ENCODE measurements at regions not wholly inside any gene's neighbourhood (a gene's known extent, or its start where the extent isn't known, plus 50 kb on each side); places are given as distances from the start of the nearest gene placed in this dataset.

DNA sequence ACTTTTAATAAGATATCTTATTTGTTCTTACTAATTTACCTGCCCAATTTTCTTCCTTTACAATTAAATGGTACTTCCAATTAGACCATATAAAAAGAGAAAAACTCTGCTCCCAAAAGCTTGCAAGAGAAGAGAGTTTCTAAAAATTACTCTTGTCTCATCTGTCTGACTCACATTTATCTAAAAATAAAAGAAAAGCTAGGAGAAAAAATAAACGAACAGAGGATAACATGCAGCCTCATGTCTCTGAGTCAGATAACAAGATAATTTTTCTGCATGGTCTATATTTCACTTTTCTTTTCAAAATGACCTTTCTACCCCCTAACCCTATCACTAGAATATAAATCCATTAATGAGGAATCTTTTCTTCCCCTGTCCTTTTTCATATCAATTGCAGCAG, 127.2 kb upstream of the TCF21 start:
- no peak for TF ChIP-seq SMARCA5 (IDR thresholded peaks at IDR 0.05)
- no peak for TF ChIP-seq YBX1 (IDR thresholded peaks at IDR 0.05)
- no peak for TF ChIP-seq RUNX3 (IDR thresholded peaks at IDR 0.05; ENCODE audit: low read length)
- TF ChIP-seq ZBED1 (IDR thresholded peaks at IDR 0.05; ENCODE audit: borderline replicate concordance): no peak
- no peak for TF ChIP-seq BRCA1 (IDR thresholded peaks at IDR 0.05; ENCODE audit: low read depth, low read length)
- ChIA-PET POLR2A (no interaction called here), RAD21 (ENCODE audit: unreplicated experiment) (no interaction called here), SMC1A (ENCODE audit: uncharacterized antibody, unreplicated experiment) (interaction anchor here (0.7 to 0.8 kb wide), 2 partner anchors 11 to 23 kb away, joined by 3 to 4 read pairs; no protein-coding TSS in a partner anchor), CTCF (interaction anchor here (0.9 to 1.1 kb wide), 2 partner anchors 77 to 154 kb away, joined by 3 read pairs; no protein-coding TSS in a partner anchor)
- Histone ChIP-seq H3K9me3 (replicated peaks; ENCODE audit: control insufficient read depth, insufficient read depth, low read length) (no peaks in the 10 kb centered on the region), H3K4me3 (no peak overlapping the region), H3K27ac (ENCODE audit: control insufficient read depth, insufficient read depth) (no peak overlapping the region), H3K4me1 (ENCODE audit: control insufficient read depth, insufficient read depth, low read length) (no peaks in the 10 kb centered on the region), H3K4me2 (ENCODE audit: control insufficient read depth, insufficient read depth) (no peak overlapping the region), H2AFZ (ENCODE audit: control insufficient read depth, low read depth, low read length) (no peak overlapping the region), H3K27me3 (replicated peaks in 1 of 2; ENCODE audit: control insufficient read depth in 2 of 2, insufficient read depth in 2 of 2, low read length in 1 of 2) (no peaks in the 10 kb centered on the region), H3K36me3 (ENCODE audit: control insufficient read depth in 2 of 2, insufficient read depth in 2 of 2, low read length in 1 of 2) (no peaks in the 10 kb centered on the region), H3K9ac (ENCODE audit: control insufficient read depth, insufficient read depth, low read length) (no peak overlapping the region), H3K79me2 (ENCODE audit: control insufficient read depth, insufficient read depth, low read length) (no peaks in the 10 kb centered on the region), H4K20me1 (ENCODE audit: control insufficient read depth, insufficient read depth) (no peaks in the 10 kb centered on the region)
- BruUV-seq (replicated peaks): no TSS peak
- FAIRE-seq: no peak
- no peak for DNase-seq (ENCODE audit: low read depth, low spot score)
- in situ Hi-C loops (cut with MboI): no loop called here
- intact Hi-C loops (cut with micrococcal nuclease; ENCODE audit: unreplicated experiment): no loop called here
- WGBS (ENCODE audit: insufficient coverage, insufficient replicate concordance, low lambda C conversion rate, missing lambda C conversion rate): 0% methylated on average over 1 of the region's 1 CpG
- no peak for ATAC-seq

DNA sequence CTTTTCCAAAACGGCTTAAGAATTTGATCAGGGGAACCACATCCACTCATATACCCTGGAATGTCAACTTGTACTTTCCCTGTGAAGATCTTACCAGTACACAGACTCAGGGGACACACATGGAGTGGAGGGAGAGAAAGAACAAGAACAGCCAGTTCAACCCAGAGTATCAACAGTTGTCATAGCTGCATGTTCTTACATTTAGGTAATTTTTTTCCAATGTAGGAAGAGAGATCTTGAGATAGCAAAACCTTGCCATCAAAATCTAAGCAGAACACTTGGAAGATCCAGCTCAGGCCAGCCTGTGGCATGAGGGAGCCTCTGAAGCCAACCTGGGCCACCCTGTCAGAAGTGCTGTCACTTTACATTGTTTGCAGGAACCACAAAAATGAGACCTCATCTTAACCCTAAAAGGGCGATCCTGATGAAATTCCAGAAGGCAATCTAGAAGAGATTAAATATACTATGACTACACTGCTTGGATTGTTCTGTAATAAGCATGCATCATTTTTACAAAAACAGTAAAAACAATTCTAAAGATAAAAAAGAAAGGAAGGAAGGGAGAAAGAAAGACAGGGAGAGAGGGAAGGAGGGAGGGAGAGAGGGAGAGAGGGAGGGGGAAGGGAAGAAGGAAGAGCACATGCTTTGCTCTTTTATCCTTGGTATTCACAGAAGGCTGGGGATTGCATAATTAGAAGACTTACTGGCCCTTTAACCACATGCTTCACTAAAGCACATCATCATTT, 124.7 kb upstream of the TCF21 start:
- H3K27ac ChIP-seq (ENCODE audit: control insufficient read depth, insufficient read depth): no peak overlapping the region
- H3K4me3 ChIP-seq: no peak overlapping the region
- H3K4me1 ChIP-seq (ENCODE audit: control insufficient read depth, insufficient read depth, low read length): no peaks in the 10 kb centered on the region
- H3K9ac ChIP-seq (ENCODE audit: control insufficient read depth, insufficient read depth, low read length): no peak overlapping the region
- ChIA-PET POLR2A (no interaction called here), RAD21 (ENCODE audit: unreplicated experiment) (no interaction called here), CTCF (interaction anchor here (1.1 kb wide), 1 partner anchor 8 kb away, joined by 3 read pairs; no protein-coding TSS in a partner anchor), SMC1A (ENCODE audit: uncharacterized antibody, unreplicated experiment) (no interaction called here)
- no peaks in the 10 kb centered on the region for H3K27me3 ChIP-seq (replicated peaks in 1 of 2; ENCODE audit: control insufficient read depth in 2 of 2, insufficient read depth in 2 of 2, low read length in 1 of 2)
- BruUV-seq (replicated peaks): no TSS peak
- no peak overlapping the region for H2AFZ ChIP-seq (ENCODE audit: control insufficient read depth, low read depth, low read length)
- H3K4me2 ChIP-seq (ENCODE audit: control insufficient read depth, insufficient read depth): no peak overlapping the region
- 0% methylated on average over 2 of the region's 2 CpGs for WGBS (ENCODE audit: insufficient coverage, insufficient replicate concordance, low lambda C conversion rate, missing lambda C conversion rate)
- no peaks in the 10 kb centered on the region for H3K36me3 ChIP-seq (ENCODE audit: control insufficient read depth in 2 of 2, insufficient read depth in 2 of 2, low read length in 1 of 2)
- H3K79me2 ChIP-seq (ENCODE audit: control insufficient read depth, insufficient read depth, low read length): no peaks in the 10 kb centered on the region
- FAIRE-seq: no peak
- no peaks in the 10 kb centered on the region for H4K20me1 ChIP-seq (ENCODE audit: control insufficient read depth, insufficient read depth)
- no peak for DNase-seq (ENCODE audit: low read depth, low spot score)
- in situ Hi-C loops (cut with MboI) (no loop called here), intact Hi-C loops (cut with micrococcal nuclease; ENCODE audit: unreplicated experiment) (no loop called here)
- ATAC-seq: no peak
- H3K9me3 ChIP-seq (replicated peaks; ENCODE audit: control insufficient read depth, insufficient read depth, low read length): no peaks in the 10 kb centered on the region
- no peak for TF ChIP-seq ETV6 (conservative IDR thresholded peaks at IDR 0.05 in 1 of 2, IDR thresholded peaks at IDR 0.05 in 1 of 2; ENCODE audit: borderline replicate concordance in 1 of 2, low read depth in 1 of 2)
- TF ChIP-seq, protein P1, sequence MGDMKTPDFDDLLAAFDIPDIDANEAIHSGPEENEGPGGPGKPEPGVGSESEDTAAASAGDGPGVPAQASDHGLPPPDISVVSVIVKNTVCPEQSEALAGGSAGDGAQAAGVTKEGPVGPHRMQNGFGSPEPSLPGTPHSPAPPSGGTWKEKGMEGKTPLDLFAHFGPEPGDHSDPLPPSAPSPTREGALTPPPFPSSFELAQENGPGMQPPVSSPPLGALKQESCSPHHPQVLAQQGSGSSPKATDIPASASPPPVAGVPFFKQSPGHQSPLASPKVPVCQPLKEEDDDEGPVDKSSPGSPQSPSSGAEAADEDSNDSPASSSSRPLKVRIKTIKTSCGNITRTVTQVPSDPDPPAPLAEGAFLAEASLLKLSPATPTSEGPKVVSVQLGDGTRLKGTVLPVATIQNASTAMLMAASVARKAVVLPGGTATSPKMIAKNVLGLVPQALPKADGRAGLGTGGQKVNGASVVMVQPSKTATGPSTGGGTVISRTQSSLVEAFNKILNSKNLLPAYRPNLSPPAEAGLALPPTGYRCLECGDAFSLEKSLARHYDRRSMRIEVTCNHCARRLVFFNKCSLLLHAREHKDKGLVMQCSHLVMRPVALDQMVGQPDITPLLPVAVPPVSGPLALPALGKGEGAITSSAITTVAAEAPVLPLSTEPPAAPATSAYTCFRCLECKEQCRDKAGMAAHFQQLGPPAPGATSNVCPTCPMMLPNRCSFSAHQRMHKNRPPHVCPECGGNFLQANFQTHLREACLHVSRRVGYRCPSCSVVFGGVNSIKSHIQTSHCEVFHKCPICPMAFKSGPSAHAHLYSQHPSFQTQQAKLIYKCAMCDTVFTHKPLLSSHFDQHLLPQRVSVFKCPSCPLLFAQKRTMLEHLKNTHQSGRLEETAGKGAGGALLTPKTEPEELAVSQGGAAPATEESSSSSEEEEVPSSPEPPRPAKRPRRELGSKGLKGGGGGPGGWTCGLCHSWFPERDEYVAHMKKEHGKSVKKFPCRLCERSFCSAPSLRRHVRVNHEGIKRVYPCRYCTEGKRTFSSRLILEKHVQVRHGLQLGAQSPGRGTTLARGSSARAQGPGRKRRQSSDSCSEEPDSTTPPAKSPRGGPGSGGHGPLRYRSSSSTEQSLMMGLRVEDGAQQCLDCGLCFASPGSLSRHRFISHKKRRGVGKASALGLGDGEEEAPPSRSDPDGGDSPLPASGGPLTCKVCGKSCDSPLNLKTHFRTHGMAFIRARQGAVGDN (IDR thresholded peaks at IDR 0.05): no peak
- TF ChIP-seq TCF12 (IDR thresholded peaks at IDR 0.05; ENCODE audit: low read depth, low read length): no peak
- no peak for TF ChIP-seq GATAD2B (conservative IDR thresholded peaks at IDR 0.05; ENCODE audit: low read depth)
- no peak for TF ChIP-seq BACH1 (IDR thresholded peaks at IDR 0.05; ENCODE audit: borderline replicate concordance)
- TF ChIP-seq RAD51 (IDR thresholded peaks at IDR 0.05): no peak
- no peak for TF ChIP-seq NFXL1 (IDR thresholded peaks at IDR 0.05; ENCODE audit: borderline replicate concordance)
- no peak for TF ChIP-seq NFYA (IDR thresholded peaks at IDR 0.05; ENCODE audit: borderline replicate concordance, low read depth, low read length)
- TF ChIP-seq, protein P2, sequence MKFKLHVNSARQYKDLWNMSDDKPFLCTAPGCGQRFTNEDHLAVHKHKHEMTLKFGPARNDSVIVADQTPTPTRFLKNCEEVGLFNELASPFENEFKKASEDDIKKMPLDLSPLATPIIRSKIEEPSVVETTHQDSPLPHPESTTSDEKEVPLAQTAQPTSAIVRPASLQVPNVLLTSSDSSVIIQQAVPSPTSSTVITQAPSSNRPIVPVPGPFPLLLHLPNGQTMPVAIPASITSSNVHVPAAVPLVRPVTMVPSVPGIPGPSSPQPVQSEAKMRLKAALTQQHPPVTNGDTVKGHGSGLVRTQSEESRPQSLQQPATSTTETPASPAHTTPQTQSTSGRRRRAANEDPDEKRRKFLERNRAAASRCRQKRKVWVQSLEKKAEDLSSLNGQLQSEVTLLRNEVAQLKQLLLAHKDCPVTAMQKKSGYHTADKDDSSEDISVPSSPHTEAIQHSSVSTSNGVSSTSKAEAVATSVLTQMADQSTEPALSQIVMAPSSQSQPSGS (IDR thresholded peaks at IDR 0.05; ENCODE audit: low read length): no peak
